ENCODE measurements at regions not wholly inside any gene's neighbourhood (a gene's known extent, or its start where the extent isn't known, plus 50 kb on each side); places are given as distances from the start of the nearest gene placed in this dataset.

DNA sequence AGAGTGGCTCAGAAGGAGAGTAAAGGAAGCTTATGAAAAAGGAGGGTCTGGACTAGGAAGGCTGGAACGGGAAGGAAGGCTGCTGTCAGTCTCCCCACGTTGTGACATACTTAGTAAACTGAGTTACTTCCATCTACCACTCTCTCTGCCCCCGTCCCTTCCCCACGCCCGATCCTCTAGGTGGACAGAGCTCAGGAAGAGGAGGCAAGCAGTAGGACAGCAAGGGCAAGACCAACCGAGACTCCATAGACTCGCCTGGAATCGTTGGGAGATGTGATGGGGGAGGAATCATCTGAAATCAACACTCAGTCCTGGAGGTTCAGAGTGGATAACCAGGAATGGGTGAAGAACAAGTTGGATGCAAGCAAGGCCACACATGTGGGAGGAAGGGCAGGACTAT is 240.7 kb downstream of the BUD13 start:
- Mint-ChIP-seq H3K36me3 (ENCODE audit: low read depth) (no peaks in the 10 kb centered on the region), H3K4me1 (peaks cover 28% of the 10 kb centered on the region), H3K9me3 (peaks cover 4% of the 10 kb centered on the region), H3K27ac (ENCODE audit: unreplicated experiment) (no peak overlapping the region), H3K27me3 (ENCODE audit: low read depth) (peaks cover 21% of the 10 kb centered on the region), H3K4me3 (no peak overlapping the region)
- TF ChIP-seq CTCF (conservative IDR thresholded peaks at IDR 0.05), result no peak
- DNase-seq (ENCODE audit: low read depth, low spot score), result no peak

- peaks cover 24% of the 10 kb centered on the region for H3K27me3 Mint-ChIP-seq (ENCODE audit: low read depth)
- H3K27ac Mint-ChIP-seq (ENCODE audit: unreplicated experiment), result no peak overlapping the region
- TF ChIP-seq CTCF (conservative IDR thresholded peaks at IDR 0.05), result no peak
These were observed 242.1 kb downstream of the BUD13 start for GRCh38 chr11:116530705-116531104.

DNA sequence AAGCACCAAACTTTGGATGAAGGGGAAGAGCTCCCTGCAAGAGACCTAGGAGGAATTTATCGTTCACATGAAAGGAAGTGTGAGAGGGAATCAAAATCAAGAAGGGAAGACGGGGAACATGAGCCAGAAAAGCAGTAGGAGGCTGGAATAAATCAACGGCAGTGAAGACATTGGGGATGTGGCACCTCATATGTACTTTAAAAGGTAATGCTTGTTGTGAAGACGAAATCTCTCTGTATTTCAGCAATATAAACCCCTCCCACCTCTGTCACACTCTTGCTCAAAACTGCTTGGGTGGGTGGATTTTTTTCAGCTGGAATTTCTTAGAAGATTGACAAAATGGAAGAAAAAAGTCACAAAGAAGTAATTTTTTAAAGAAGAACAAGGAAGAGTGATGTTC is 243.5 kb downstream of the BUD13 start:
- TF ChIP-seq CTCF (conservative IDR thresholded peaks at IDR 0.05), result no peak
- no peak overlapping the region for H3K27ac Mint-ChIP-seq (ENCODE audit: unreplicated experiment)
- no peak overlapping the region for H3K4me3 Mint-ChIP-seq
- H3K4me1 Mint-ChIP-seq, result peaks cover 23% of the 10 kb centered on the region
- H3K27me3 Mint-ChIP-seq (ENCODE audit: low read depth), result peaks cover 24% of the 10 kb centered on the region
- H3K36me3 Mint-ChIP-seq (ENCODE audit: low read depth), result no peaks in the 10 kb centered on the region
- no peak for DNase-seq (ENCODE audit: low read depth, low spot score)
- peaks cover 4% of the 10 kb centered on the region for H3K9me3 Mint-ChIP-seq

More at GRCh38 chr11:116530705-116531104, 242.1 kb downstream of the BUD13 start:
- H3K9me3 Mint-ChIP-seq, result peaks cover 4% of the 10 kb centered on the region
- H3K4me1 Mint-ChIP-seq, result peaks cover 28% of the 10 kb centered on the region
- DNase-seq (ENCODE audit: low read depth, low spot score), result no peak
- H3K36me3 Mint-ChIP-seq (ENCODE audit: low read depth), result no peaks in the 10 kb centered on the region
- H3K4me3 Mint-ChIP-seq, result no peak overlapping the region

GRCh38 chr11:116527180-116527991 is 245.4 kb downstream of the BUD13 start:
- H3K4me3 Mint-ChIP-seq, result no peak overlapping the region
- H3K36me3 Mint-ChIP-seq (ENCODE audit: low read depth), result no peaks in the 10 kb centered on the region
- DNase-seq (ENCODE audit: low read depth, low spot score), result no peak
- H3K4me1 Mint-ChIP-seq, result peaks cover 4% of the 10 kb centered on the region
- H3K27me3 Mint-ChIP-seq (ENCODE audit: low read depth), result peaks cover 24% of the 10 kb centered on the region
- no peak for TF ChIP-seq CTCF (conservative IDR thresholded peaks at IDR 0.05)
- H3K27ac Mint-ChIP-seq (ENCODE audit: unreplicated experiment), result no peak overlapping the region
- H3K9me3 Mint-ChIP-seq, result peaks cover 4% of the 10 kb centered on the region

GRCh38 chr11:116525961-116526495 is 246.8 kb downstream of the BUD13 start:
- Mint-ChIP-seq H3K36me3 (ENCODE audit: low read depth) (no peaks in the 10 kb centered on the region), H3K4me1 (no peaks in the 10 kb centered on the region), H3K27ac (ENCODE audit: unreplicated experiment) (no peak overlapping the region), H3K9me3 (peaks cover 2% of the 10 kb centered on the region), H3K27me3 (ENCODE audit: low read depth) (peaks cover 21% of the 10 kb centered on the region), H3K4me3 (no peak overlapping the region)
- no peak for DNase-seq (ENCODE audit: low read depth, low spot score)
- no peak for TF ChIP-seq CTCF (conservative IDR thresholded peaks at IDR 0.05)
